Left ventricle myocardium inferior (tissue), 1 donor: ENCODE measurements at regions not wholly inside any gene's neighbourhood (a gene's known extent, or its start where the extent isn't known, plus 50 kb on each side); places are given as distances from the start of the nearest gene placed in this dataset.

Source experiments
- DNase-seq: peaks from one replicate; pipeline ENCODE4 v3.0.0-alpha.2; 2020
- H3K27ac ChIP-seq: fragments of 200-600 bp; replicated peaks from 2 replicates; pipeline ENCODE4 v1.8.0; 2021
- H3K27me3 ChIP-seq: fragments of 200-600 bp; 2 replicates; pipeline ENCODE4 v1.8.0; 2021; ENCODE audit warnings: low read depth
- H3K36me3 ChIP-seq: fragments of 200-600 bp; 2 replicates; pipeline ENCODE4 v1.8.0; 2021
- H3K4me1 ChIP-seq: fragments of 200-600 bp; 2 replicates; pipeline ENCODE4 v1.8.0; 2021
- H3K4me3 ChIP-seq: fragments of 200-600 bp; 2 replicates; pipeline ENCODE4 v1.8.0; 2021; ENCODE audit warnings: mild to moderate bottlenecking, moderate library complexity
- H3K9me3 ChIP-seq: fragments of 200-600 bp; replicated peaks from 2 replicates; pipeline ENCODE4 v1.8.0; 2021
- intact Hi-C: fragments of 100-400 bp; cut with micrococcal nuclease; formaldehyde crosslinking; loops from one replicate; pipeline ENCODE4 v1.11.0; 2022
- TF ChIP-seq, protein P1 (sequence below): fragments of 200-600 bp; IDR thresholded peaks from 2 replicates; pipeline ENCODE4 v1.8.0; 2021; ENCODE audit warnings: antibody characterized with exemption, mild to moderate bottlenecking, borderline replicate concordance
- donor health status: DM: no; HTN: yes; CAD: no; lungs with severe emphysema.

DNA sequence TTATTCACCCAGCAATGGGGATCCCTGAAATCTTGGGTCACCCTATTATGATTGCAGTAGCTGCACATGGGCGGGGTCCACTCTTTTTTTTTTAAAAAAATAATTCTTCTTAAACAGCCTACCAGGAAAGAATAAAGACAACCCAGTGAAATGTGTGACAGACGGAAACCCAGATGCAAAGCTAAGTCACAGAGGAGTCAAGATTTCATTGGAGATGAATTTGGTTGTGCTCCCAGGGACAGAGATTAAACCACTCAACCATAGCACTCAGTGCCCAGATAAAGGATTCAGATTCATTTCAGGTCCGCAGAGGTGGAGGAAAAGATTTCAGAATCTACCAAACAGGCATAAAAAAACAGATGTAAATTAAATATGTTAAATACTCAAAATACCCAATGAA, 583.5 kb upstream of the ZP4 start:
- Histone ChIP-seq H3K4me3 (no peak overlapping the region), H3K27ac (no peak overlapping the region), H3K9me3 (no peaks in the 10 kb centered on the region), H3K27me3 (no peaks in the 10 kb centered on the region), H3K4me1 (no peaks in the 10 kb centered on the region), H3K36me3 (no peaks in the 10 kb centered on the region)
- no peak for DNase-seq
- TF ChIP-seq, protein P1, sequence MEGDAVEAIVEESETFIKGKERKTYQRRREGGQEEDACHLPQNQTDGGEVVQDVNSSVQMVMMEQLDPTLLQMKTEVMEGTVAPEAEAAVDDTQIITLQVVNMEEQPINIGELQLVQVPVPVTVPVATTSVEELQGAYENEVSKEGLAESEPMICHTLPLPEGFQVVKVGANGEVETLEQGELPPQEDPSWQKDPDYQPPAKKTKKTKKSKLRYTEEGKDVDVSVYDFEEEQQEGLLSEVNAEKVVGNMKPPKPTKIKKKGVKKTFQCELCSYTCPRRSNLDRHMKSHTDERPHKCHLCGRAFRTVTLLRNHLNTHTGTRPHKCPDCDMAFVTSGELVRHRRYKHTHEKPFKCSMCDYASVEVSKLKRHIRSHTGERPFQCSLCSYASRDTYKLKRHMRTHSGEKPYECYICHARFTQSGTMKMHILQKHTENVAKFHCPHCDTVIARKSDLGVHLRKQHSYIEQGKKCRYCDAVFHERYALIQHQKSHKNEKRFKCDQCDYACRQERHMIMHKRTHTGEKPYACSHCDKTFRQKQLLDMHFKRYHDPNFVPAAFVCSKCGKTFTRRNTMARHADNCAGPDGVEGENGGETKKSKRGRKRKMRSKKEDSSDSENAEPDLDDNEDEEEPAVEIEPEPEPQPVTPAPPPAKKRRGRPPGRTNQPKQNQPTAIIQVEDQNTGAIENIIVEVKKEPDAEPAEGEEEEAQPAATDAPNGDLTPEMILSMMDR = no peak
- intact Hi-C loops = no loop called here

- peak overlapping the region; percentile 29 for H3K4me3 ChIP-seq
- no peaks in the 10 kb centered on the region for H3K27me3 ChIP-seq
- H3K27ac ChIP-seq = no peak overlapping the region
- TF ChIP-seq, protein P1 = no peak
- intact Hi-C loops = no loop called here
- no peaks in the 10 kb centered on the region for H3K4me1 ChIP-seq
- no peaks in the 10 kb centered on the region for H3K36me3 ChIP-seq
- H3K9me3 ChIP-seq = no peaks in the 10 kb centered on the region
- DNase-seq = no peak
Observed at GRCh38 chr1:238469146-238469631, 578.5 kb upstream of the ZP4 start.

GRCh38 chr1:238468068-238468467, 577.3 kb upstream of the ZP4 start:
- no peaks in the 10 kb centered on the region for H3K4me1 ChIP-seq
- intact Hi-C loops = no loop called here

DNA sequence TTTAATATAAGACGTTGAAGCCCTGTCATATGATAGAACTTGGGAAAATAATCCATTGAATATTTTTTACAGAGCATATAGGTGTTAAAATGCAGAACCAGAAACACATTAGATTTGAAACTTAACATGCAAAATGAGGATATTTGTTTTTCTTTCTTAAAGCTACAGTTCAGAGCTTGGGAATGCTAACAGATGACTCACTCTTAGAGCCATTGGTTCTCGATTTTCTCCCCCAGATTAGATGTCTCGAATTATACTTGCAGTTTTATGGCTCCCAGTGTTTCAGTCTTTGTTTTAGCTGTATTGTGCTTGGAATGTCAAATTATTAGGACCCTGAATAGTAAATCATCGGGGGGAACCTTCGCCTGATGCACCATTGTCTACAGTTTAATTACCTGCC, 575.7 kb upstream of the ZP4 start:
- H3K4me1 ChIP-seq = no peaks in the 10 kb centered on the region
- H3K4me3 ChIP-seq = no peak overlapping the region
- intact Hi-C loops = no loop called here

More at GRCh38 chr1:238468068-238468467, 577.3 kb upstream of the ZP4 start:
- no peak overlapping the region for H3K4me3 ChIP-seq
- TF ChIP-seq, protein P1 = no peak
- no peak for DNase-seq
- no peaks in the 10 kb centered on the region for H3K9me3 ChIP-seq
- H3K36me3 ChIP-seq = no peaks in the 10 kb centered on the region
- H3K27me3 ChIP-seq = no peaks in the 10 kb centered on the region
- no peak overlapping the region for H3K27ac ChIP-seq

GRCh38 chr1:238465449-238465848, 574.7 kb upstream of the ZP4 start:
- Histone ChIP-seq H3K4me3 (no peak overlapping the region), H3K27ac (no peak overlapping the region), H3K4me1 (no peaks in the 10 kb centered on the region), H3K36me3 (no peaks in the 10 kb centered on the region), H3K27me3 (no peaks in the 10 kb centered on the region), H3K9me3 (no peaks in the 10 kb centered on the region)
- TF ChIP-seq, protein P1 = no peak
- no peak for DNase-seq
- intact Hi-C loops = no loop called here

More for the DNA sequence above, 575.7 kb upstream of the ZP4 start:
- DNase-seq = no peak
- Histone ChIP-seq H3K27me3 (no peaks in the 10 kb centered on the region), H3K36me3 (no peaks in the 10 kb centered on the region), H3K27ac (no peak overlapping the region), H3K9me3 (no peaks in the 10 kb centered on the region)
- TF ChIP-seq, protein P1 = no peak
